H1 (cell line): ENCODE measurements at regions not wholly inside any gene's neighbourhood (a gene's known extent, or its start where the extent isn't known, plus 50 kb on each side); places are given as distances from the start of the nearest gene placed in this dataset.
"Not testable (repeated sequence)": the region's sequence is repeated elsewhere in the genome, so short reads cannot be mapped to it uniquely, and the experiment has no call there.

ENCODE experiments used
- CTCF ChIA-PET: fragments of 300-600 bp; sonication (Branson Sonifier 250); formaldehyde crosslinking; loops from one replicate; lab custom pipeline; 2021; ENCODE audit not compliant: partially characterized antibody; lab: Charles Lee
- POLR2A ChIA-PET: fragments of 300-600 bp; sonication (Branson Sonifier 250); formaldehyde crosslinking; loops from one replicate; lab custom pipeline; 2021; ENCODE audit warnings: inconsistent platforms; ENCODE audit not compliant: partially characterized antibody; lab: Charles Lee
- DNase-seq, 2 experiments: peaks; one replicate each; pipeline versions ENCODE4 v3.0.0 to v3.0.0-alpha.2; 2010 to 2022; ENCODE audit warnings: low spot score in 2 of 2, low read depth in 1 of 2, mixed read lengths in 1 of 2
- FAIRE-seq: peaks from 2 replicates; lab custom pipeline; 2011; peaks lifted over from hg19 to GRCh38; lab: Jason Lieb, UNC
- H2AFZ ChIP-seq: 2 replicates; pipeline ENCODE4 v1.8.1; 2012; ENCODE audit warnings: low read length, inconsistent platforms
- H2AK5ac ChIP-seq: 2 replicates; pipeline ENCODE4 v1.6.1; 2013; ENCODE audit warnings: low read depth, low read length
- H2BK120ac ChIP-seq: replicated peaks from 2 replicates; pipeline ENCODE3; 2013; ENCODE audit warnings: low read depth, low read length, inconsistent platforms
- H2BK12ac ChIP-seq: 2 replicates; pipeline ENCODE4 v1.6.1; 2013; ENCODE audit warnings: low read depth, low read length
- H2BK15ac ChIP-seq: 2 replicates; pipeline ENCODE4 v1.6.1; 2013; ENCODE audit warnings: low read length
- H2BK20ac ChIP-seq: 2 replicates; pipeline ENCODE4 v1.6.1; 2013; ENCODE audit warnings: low read length
- H2BK5ac ChIP-seq: 2 replicates; pipeline ENCODE4 v1.6.1; 2013; ENCODE audit warnings: low read depth, low read length
- H3K14ac ChIP-seq: 2 replicates; pipeline ENCODE4 v1.6.1; 2013; ENCODE audit warnings: inconsistent platforms; ENCODE audit not compliant: insufficient read length
- H3K18ac ChIP-seq: 2 replicates; pipeline ENCODE4 v1.6.1; 2013; ENCODE audit warnings: low read length; ENCODE audit errors: extremely low read depth
- H3K23ac ChIP-seq: 2 replicates; pipeline ENCODE4 v1.6.1; 2013; ENCODE audit warnings: inconsistent platforms; ENCODE audit not compliant: insufficient read length
- H3K23me2 ChIP-seq: 2 replicates; pipeline ENCODE4 v1.6.1; 2013; ENCODE audit warnings: low read depth, low read length
- H3K27ac ChIP-seq: 2 replicates; pipeline ENCODE4 v1.6.1; 2011; ENCODE audit warnings: low read depth, low read length, inconsistent platforms
- H3K27me3 ChIP-seq, 4 experiments: replicated peaks in 1 of 4; 1 replicate in 1 of 4; 2 replicates in 3 of 4; pipeline versions ENCODE4 v1.6.1 to v1.8.1; 2011 to 2013; ENCODE audit warnings: low read length in 3 of 4, mild to moderate bottlenecking in 3 of 4, inconsistent platforms in 2 of 4, mixed read lengths in 2 of 4, moderate library complexity in 1 of 4; ENCODE audit not compliant: control insufficient read depth in 3 of 4, insufficient read depth in 3 of 4; ENCODE audit errors: extremely low read depth in 1 of 4
- H3K36me3 ChIP-seq, 4 experiments: 2 replicates each; pipeline versions ENCODE4 v1.6.1 to v1.8.1; 2011 to 2013; ENCODE audit warnings: mild to moderate bottlenecking in 4 of 4, low read length in 3 of 4, moderate library complexity in 2 of 4, control low read depth in 1 of 4, inconsistent platforms in 1 of 4; ENCODE audit not compliant: insufficient read depth in 4 of 4, control insufficient read depth in 2 of 4
- H3K4ac ChIP-seq: replicated peaks from 2 replicates; pipeline ENCODE3; 2013; ENCODE audit warnings: low read length, low read depth, mixed read lengths, inconsistent platforms; ENCODE audit not compliant: insufficient read length
- H3K4me1 ChIP-seq, 4 experiments: replicated peaks in 1 of 4; 1 replicate in 1 of 4; 2 replicates in 3 of 4; pipeline versions ENCODE4 v1.6.1 to v1.8.1; 2011 to 2013; ENCODE audit warnings: low read length in 3 of 4, inconsistent platforms in 2 of 4, mixed read lengths in 1 of 4; ENCODE audit not compliant: insufficient read depth in 4 of 4, control insufficient read depth in 3 of 4
- H3K4me2 ChIP-seq, 2 experiments: 2 replicates each; pipeline versions ENCODE4 v1.6.1 to v1.8.1; 2011 to 2013; ENCODE audit warnings: low read depth in 2 of 2, low read length in 2 of 2, control low read depth in 1 of 2, inconsistent platforms in 1 of 2, mild to moderate bottlenecking in 1 of 2; ENCODE audit not compliant: insufficient read depth in 1 of 2
- H3K4me3 ChIP-seq, 4 experiments: fragments of 200-600, 300-600 bp in 1 of 4; sonication (generic), shearing (Covaris generic), sonication (Bioruptor Twin) in 1 of 4; 2 replicates each; pipeline versions ENCODE4 v1.5.1 to v1.8.1; 2011 to 2016; ENCODE audit warnings: low read length in 4 of 4, low read depth in 3 of 4, control low read depth in 2 of 4, inconsistent platforms in 2 of 4, mild to moderate bottlenecking in 2 of 4, mixed read lengths in 1 of 4, moderate library complexity in 1 of 4; ENCODE audit not compliant: insufficient read depth in 2 of 4; ENCODE audit errors: extremely low read depth in 1 of 4
- H3K56ac ChIP-seq: replicated peaks from 2 replicates; pipeline ENCODE3; 2013; ENCODE audit warnings: low read depth, mild to moderate bottlenecking, mixed read lengths, low read length, inconsistent platforms; ENCODE audit not compliant: insufficient read length
- H3K79me1 ChIP-seq: 2 replicates; pipeline ENCODE4 v1.6.1; 2013; ENCODE audit warnings: low read depth, low read length, control low read depth
- H3K79me2 ChIP-seq, 2 experiments: 2 replicates each; pipeline versions ENCODE4 v1.6.1 to v1.8.1; 2012 to 2013; ENCODE audit warnings: low read length in 2 of 2, mild to moderate bottlenecking in 2 of 2, inconsistent platforms in 1 of 2; ENCODE audit not compliant: insufficient read depth in 2 of 2, control insufficient read depth in 1 of 2
- H3K9ac ChIP-seq, 4 experiments: replicated peaks in 1 of 4; 1 replicate in 1 of 4; 2 replicates in 3 of 4; pipeline versions ENCODE4 v1.6.1 to v1.8.1; 2011 to 2013; ENCODE audit warnings: low read depth in 3 of 4, low read length in 3 of 4, control low read depth in 2 of 4, mild to moderate bottlenecking in 2 of 4, moderate library complexity in 2 of 4, inconsistent platforms in 1 of 4; ENCODE audit errors: extremely low read depth in 1 of 4
- H3K9me3 ChIP-seq, 2 experiments: 2 replicates each; pipeline versions ENCODE4 v1.6.1 to v1.8.1; 2012 to 2013; ENCODE audit warnings: mild to moderate bottlenecking in 2 of 2, moderate library complexity in 2 of 2, control low read depth in 1 of 2, inconsistent platforms in 1 of 2, low read depth in 1 of 2, low read length in 1 of 2, mixed read lengths in 1 of 2; ENCODE audit not compliant: insufficient read depth in 2 of 2
- H4K20me1 ChIP-seq, 2 experiments: replicated peaks in 1 of 2; 2 replicates each; pipeline versions ENCODE3 to v1.8.1; 2011 to 2013; ENCODE audit warnings: inconsistent platforms in 2 of 2, low read length in 2 of 2, mild to moderate bottlenecking in 1 of 2; ENCODE audit not compliant: insufficient read depth in 2 of 2, control insufficient read depth in 1 of 2
- H4K5ac ChIP-seq: 2 replicates; pipeline ENCODE4 v1.6.1; 2013; ENCODE audit warnings: low read length, low read depth, mixed read lengths, inconsistent platforms; ENCODE audit not compliant: insufficient read length
- H4K8ac ChIP-seq: 2 replicates; pipeline ENCODE4 v1.8.0; 2013; ENCODE audit warnings: mild to moderate bottlenecking, moderate library complexity, low read length, inconsistent platforms; ENCODE audit not compliant: insufficient read depth; ENCODE audit errors: extremely low read depth
- H4K91ac ChIP-seq: replicated peaks from 2 replicates; pipeline ENCODE3; 2013; ENCODE audit warnings: low read length, mixed read lengths, inconsistent platforms; ENCODE audit not compliant: insufficient read length
- WGBS, 2 experiments: shearing (Covaris generic) in 1 of 2; methylation state at CpG; one replicate each; pipeline versions ENCODE4 v1.1.6 to v1.1.7; 2013 to 2015; ENCODE audit warnings: low lambda C conversion rate in 2 of 2, mixed read lengths in 2 of 2, inconsistent platforms in 1 of 2, low coverage in 1 of 2, missing lambda C conversion rate in 1 of 2; ENCODE audit not compliant: insufficient replicate concordance in 2 of 2, insufficient coverage in 1 of 2, insufficient read length in 1 of 2; ENCODE audit errors: extremely low coverage in 1 of 2, missing lambda C conversion rate in 1 of 2; 5-methylcytosine and 5-hydroxymethylcytosine counted together

DNA sequence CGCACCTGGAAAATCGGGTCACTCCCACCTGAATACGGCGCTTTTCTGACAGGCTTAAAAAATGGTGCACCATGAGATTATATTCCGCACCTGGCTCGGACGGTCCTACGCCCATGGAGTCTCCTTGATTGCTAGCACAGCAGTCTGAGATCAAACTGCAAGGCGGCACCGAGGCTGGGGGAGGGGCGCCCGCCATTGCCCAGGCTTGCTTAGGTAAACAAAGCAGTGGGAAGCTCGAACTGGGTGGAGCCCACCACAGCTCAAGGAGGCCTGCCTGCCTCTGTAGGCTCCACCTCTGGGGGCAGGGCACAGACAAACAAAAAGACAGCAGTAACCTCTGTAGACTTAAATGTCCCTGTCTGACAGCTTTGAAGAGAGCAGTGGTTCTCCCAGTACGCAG lies 267.0 kb upstream of the KITLG start:
- H3K14ac ChIP-seq, POLR2A ChIA-PET, H3K56ac ChIP-seq, H3K79me2 ChIP-seq, H3K4me3 ChIP-seq, H3K36me3 ChIP-seq, H4K8ac ChIP-seq, CTCF ChIA-PET, H3K4me2 ChIP-seq, H3K23ac ChIP-seq, H3K9me3 ChIP-seq, H3K79me1 ChIP-seq, H2BK12ac ChIP-seq, H2BK120ac ChIP-seq, H3K4ac ChIP-seq, H2BK5ac ChIP-seq, H4K91ac ChIP-seq, FAIRE-seq, H3K4me1 ChIP-seq, H3K18ac ChIP-seq, H2AFZ ChIP-seq, H4K5ac ChIP-seq, H3K23me2 ChIP-seq, H2BK15ac ChIP-seq, H2AK5ac ChIP-seq, H4K20me1 ChIP-seq, H2BK20ac ChIP-seq, H3K9ac ChIP-seq, H3K27ac ChIP-seq, H3K27me3 ChIP-seq: not testable (repeated sequence)
- DNase-seq, result peak in 1 of 2 experiments; percentile 50
- WGBS, 2 experiments, result 79% methylated on average over 13 of the region's 14 CpGs; no CpG with 5 or more reads in 1 of the 2 experiments
